Esophagus squamous epithelium (tissue), 5 donors: ENCODE measurements at regions not wholly inside any gene's neighbourhood (a gene's known extent, or its start where the extent isn't known, plus 50 kb on each side); places are given as distances from the start of the nearest gene placed in this dataset.

Experiments
- DNase-seq: peaks from one replicate; lab custom pipeline; 2025; lab: John Stamatoyannopoulos, UW
- H3K27ac ChIP-seq, 4 donors: fragments of 200-600 bp; sonication (generic); one replicate each; pipeline ENCODE4 v1.5.1; 2016 to 2019; ENCODE audit warnings: mild to moderate bottlenecking in 1 of 4
- H3K27me3 ChIP-seq, 4 donors: fragments of 200-600 bp; sonication (generic); 1 replicate in 3 of 4; 2 replicates in 1 of 4; pipeline versions ENCODE4 v1.5.1 to v1.6.0; 2017 to 2021; ENCODE audit warnings: antibody characterized with exemption in 1 of 4
- H3K36me3 ChIP-seq, 3 donors: fragments of 200-600 bp; sonication (generic); one replicate each; pipeline ENCODE4 v1.5.1; 2016 to 2019
- H3K4me1 ChIP-seq, 3 donors: fragments of 200-600 bp; sonication (generic); one replicate each; pipeline ENCODE4 v1.5.1; 2017 to 2019
- H3K4me3 ChIP-seq, 4 donors: fragments of 200-600 bp; sonication (generic); 1 replicate in 3 of 4; 2 replicates in 1 of 4; pipeline ENCODE4 v1.5.1; 2016 to 2019; ENCODE audit warnings: mild to moderate bottlenecking in 2 of 4, moderate library complexity in 1 of 4
- H3K9me3 ChIP-seq, 3 donors: fragments of 200-600 bp; sonication (generic); one replicate each; pipeline ENCODE4 v1.5.1; 2016 to 2019
- CTCF ChIP-seq, 6 experiments: fragments of 450-650 bp in 4 of 6; fragments of 200-600 bp in 2 of 6; sonication (generic) in 2 of 6; IDR thresholded peaks; one replicate each; pipeline ENCODE4 v1.5.1; 2016 to 2019; ENCODE audit warnings: antibody characterized with exemption in 6 of 6, mild to moderate bottlenecking in 4 of 6, moderate library complexity in 4 of 6
- POLR2A ChIP-seq, 4 donors: fragments of 450-650 bp; IDR thresholded peaks; one replicate each; pipeline ENCODE4 v1.6.1; 2017; ENCODE audit warnings: antibody characterized with exemption in 4 of 4, mild to moderate bottlenecking in 4 of 4, moderate library complexity in 3 of 4
- WGBS, 2 donors: methylation state at CpG; one replicate each; pipeline ENCODE4 v1.1.5; 2018; 5-methylcytosine and 5-hydroxymethylcytosine counted together
- intact Hi-C: fragments of 100-400 bp; cut with DNase I; formaldehyde crosslinking; loops from one replicate; pipeline ENCODE4 v1.15.0; 2022
- donor health status: DM: yes; HTN: yes; CAD: no.

- 49 to 84% methylated on average over 2 of the region's 2 CpGs for WGBS, 2 donors
- no peaks in the 10 kb centered on the region for H3K36me3 ChIP-seq
- H3K27ac ChIP-seq: no peak overlapping the region
- no peaks in the 10 kb centered on the region for H3K4me1 ChIP-seq
- no peaks in the 10 kb centered on the region for H3K27me3 ChIP-seq
- TF ChIP-seq CTCF (IDR thresholded peaks at IDR 0.05): peak in 2 of 6 experiments; percentile 14 to 16
- no peak for TF ChIP-seq POLR2A (IDR thresholded peaks at IDR 0.05)
- no peak for DNase-seq
- H3K9me3 ChIP-seq: peaks cover 0 to 11% (median 0%) of the 10 kb centered on the region in 3 donors
- H3K4me3 ChIP-seq: no peak overlapping the region
- intact Hi-C loops: no loop called here
These were observed 433.7 kb downstream of the BCL11A start for GRCh38 chr2:60119778-60120177.

- Histone ChIP-seq H3K4me1 (no peaks in the 10 kb centered on the region), H3K9me3 (peaks cover 0 to 11% (median 0%) of the 10 kb centered on the region in 3 donors), H3K4me3 (no peak overlapping the region), H3K27ac (no peak overlapping the region), H3K36me3 (no peaks in the 10 kb centered on the region), H3K27me3 (no peaks in the 10 kb centered on the region)
- TF ChIP-seq POLR2A (IDR thresholded peaks at IDR 0.05) (no peak), CTCF (IDR thresholded peaks at IDR 0.05) (no peak)
- no peak for DNase-seq
- intact Hi-C loops: no loop called here
- 93 to 94% methylated on average over 1 of the region's 1 CpG for WGBS, 2 donors
These were observed 434.5 kb downstream of the BCL11A start for GRCh38 chr2:60118917-60119316.

- Histone ChIP-seq H3K9me3 (peaks cover 0 to 11% (median 0%) of the 10 kb centered on the region in 3 donors), H3K4me3 (no peak overlapping the region), H3K36me3 (no peaks in the 10 kb centered on the region), H3K27me3 (no peaks in the 10 kb centered on the region), H3K27ac (no peak overlapping the region), H3K4me1 (no peaks in the 10 kb centered on the region)
- no peak for DNase-seq
- 33 to 59% methylated on average over 1 of the region's 1 CpG for WGBS, 2 donors
- intact Hi-C loops: no loop called here
- TF ChIP-seq POLR2A (IDR thresholded peaks at IDR 0.05): no peak
- TF ChIP-seq CTCF (IDR thresholded peaks at IDR 0.05): no peak
These were observed 435.4 kb downstream of the BCL11A start for GRCh38 chr2:60118061-60118460.

- no peak overlapping the region for H3K27ac ChIP-seq
- no peak for DNase-seq
- 84% methylated on average over 6 of the region's 6 CpGs for WGBS, 2 donors
These were observed 437.1 kb downstream of the BCL11A start for GRCh38 chr2:60116161-60116875.

More at GRCh38 chr2:60116161-60116875, 437.1 kb downstream of the BCL11A start:
- Histone ChIP-seq H3K4me3 (no peak overlapping the region), H3K36me3 (no peaks in the 10 kb centered on the region), H3K4me1 (no peaks in the 10 kb centered on the region), H3K27me3 (no peaks in the 10 kb centered on the region), H3K9me3 (peaks cover 0 to 4% (median 0%) of the 10 kb centered on the region in 3 donors)
- TF ChIP-seq POLR2A (IDR thresholded peaks at IDR 0.05): no peak
- no peak for TF ChIP-seq CTCF (IDR thresholded peaks at IDR 0.05)
- intact Hi-C loops: no loop called here
